ENCODE measurements at regions not wholly inside any gene's neighbourhood (a gene's known extent, or its start where the extent isn't known, plus 50 kb on each side); places are given as distances from the start of the nearest gene placed in this dataset.
A peak's percentile ranks its signal among the peaks of the same experiment; 100 is the strongest.

- H3K9me3 ChIP-seq (ENCODE audit: low read length) = no peaks in the 10 kb centered on the region
- ATAC-seq = peak; percentile 40
- peak overlapping the region in 1 of 3 experiments; percentile 25; a peak in 1 of 6 replicates for H3K4me3 ChIP-seq (replicated peaks in 1 of 3; ENCODE audit: insufficient read depth in 1 of 3, low read depth in 2 of 3, low read length in 3 of 3)
- H3K79me2 ChIP-seq (ENCODE audit: insufficient read depth, low read length) = no peaks in the 10 kb centered on the region
- BruUV-seq (replicated peaks) = no TSS peak
- H3K4me2 ChIP-seq (ENCODE audit: low read depth, low read length) = peak overlapping the region; percentile 62
- intact Hi-C loops (cut with micrococcal nuclease; ENCODE audit: unreplicated experiment) (no loop called here), in situ Hi-C loops (cut with HindIII; ENCODE audit: extremely low pct_ligation_motif_present, low pct_unique_long_range_greater_than_20kb) (no loop called here)
- DNase-seq (ENCODE audit: low spot score) = no peak
- no peaks in the 10 kb centered on the region; a peak in 1 of 5 replicates for H3K27me3 ChIP-seq (ENCODE audit: control insufficient read depth in 1 of 2, insufficient read depth in 2 of 2, low read length in 2 of 2)
- H3K4me1 ChIP-seq (ENCODE audit: insufficient read depth, low read length) = peaks cover 14% of the 10 kb centered on the region
- CTCF ChIA-PET (ENCODE audit: low intra/inter-chr PET ratio, low total read pairs) = no interaction called here
- H3K27ac ChIP-seq (ENCODE audit: extremely low read length, insufficient read depth, low read length) = no peak overlapping the region
- POLR2A ChIA-PET = no interaction called here
- H3K9ac ChIP-seq (ENCODE audit: insufficient read depth, low read depth, low read length) = no peak overlapping the region
- no peaks in the 10 kb centered on the region for H3K36me3 ChIP-seq (replicated peaks in 1 of 2; ENCODE audit: control insufficient read depth in 1 of 2, insufficient read depth in 2 of 2, low read length in 2 of 2)
- no peak overlapping the region for H2AFZ ChIP-seq (ENCODE audit: low read length)
- H4K20me1 ChIP-seq (ENCODE audit: insufficient read depth, low read length) = no peaks in the 10 kb centered on the region
- under 1% methylated on average over 11 of the region's 14 CpGs for WGBS (ENCODE audit: low lambda C conversion rate)
- no peak for FAIRE-seq
- TF ChIP-seq YEATS4 (CRISPR knock-in tag; IDR thresholded peaks at IDR 0.05; ENCODE audit: borderline replicate concordance) (no peak), NFKB2 (CRISPR knock-in tag; IDR thresholded peaks at IDR 0.05; ENCODE audit: borderline replicate concordance) (no peak), ZNF687 (CRISPR knock-in tag; IDR thresholded peaks at IDR 0.05) (peak; percentile 48), HNF4G (IDR thresholded peaks at IDR 0.05; ENCODE audit: borderline replicate concordance, low read depth, low read length) (peak; percentile 33; the same call in 1 of the 2 replicates), HNF4G (CRISPR knock-in tag; IDR thresholded peaks at IDR 0.05; ENCODE audit: borderline replicate concordance, low read depth) (no peak), NR2F6 (IDR thresholded peaks at IDR 0.05) (peak; percentile 39), NR2F6 (CRISPR knock-in tag; IDR thresholded peaks at IDR 0.05) (peak; percentile 72), NR2F2 (IDR thresholded peaks at IDR 0.05; ENCODE audit: borderline replicate concordance, low read depth) (0 out of 2 replicates have a peak, but pooled peaks have one; percentile 9), MYC (CRISPR knock-in tag; IDR thresholded peaks at IDR 0.05; ENCODE audit: borderline replicate concordance) (peak; percentile 40; the same call in 1 of the 2 replicates), NR2C2 (CRISPR knock-in tag; IDR thresholded peaks at IDR 0.05; ENCODE audit: borderline replicate concordance) (peak; percentile 69), NR2F1 (CRISPR knock-in tag; IDR thresholded peaks at IDR 0.05) (peak in 1 of 2 experiments; percentile 57; a peak in 1 of 4 replicates)
- TF ChIP-seq, protein P1, sequence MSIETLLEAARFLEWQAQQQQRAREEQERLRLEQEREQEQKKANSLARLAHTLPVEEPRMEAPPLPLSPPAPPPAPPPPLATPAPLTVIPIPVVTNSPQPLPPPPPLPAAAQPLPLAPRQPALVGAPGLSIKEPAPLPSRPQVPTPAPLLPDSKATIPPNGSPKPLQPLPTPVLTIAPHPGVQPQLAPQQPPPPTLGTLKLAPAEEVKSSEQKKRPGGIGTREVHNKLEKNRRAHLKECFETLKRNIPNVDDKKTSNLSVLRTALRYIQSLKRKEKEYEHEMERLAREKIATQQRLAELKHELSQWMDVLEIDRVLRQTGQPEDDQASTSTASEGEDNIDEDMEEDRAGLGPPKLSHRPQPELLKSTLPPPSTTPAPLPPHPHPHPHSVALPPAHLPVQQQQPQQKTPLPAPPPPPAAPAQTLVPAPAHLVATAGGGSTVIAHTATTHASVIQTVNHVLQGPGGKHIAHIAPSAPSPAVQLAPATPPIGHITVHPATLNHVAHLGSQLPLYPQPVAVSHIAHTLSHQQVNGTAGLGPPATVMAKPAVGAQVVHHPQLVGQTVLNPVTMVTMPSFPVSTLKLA (IDR thresholded peaks at IDR 0.05) = peak; percentile 70
- TF ChIP-seq, protein P2, sequence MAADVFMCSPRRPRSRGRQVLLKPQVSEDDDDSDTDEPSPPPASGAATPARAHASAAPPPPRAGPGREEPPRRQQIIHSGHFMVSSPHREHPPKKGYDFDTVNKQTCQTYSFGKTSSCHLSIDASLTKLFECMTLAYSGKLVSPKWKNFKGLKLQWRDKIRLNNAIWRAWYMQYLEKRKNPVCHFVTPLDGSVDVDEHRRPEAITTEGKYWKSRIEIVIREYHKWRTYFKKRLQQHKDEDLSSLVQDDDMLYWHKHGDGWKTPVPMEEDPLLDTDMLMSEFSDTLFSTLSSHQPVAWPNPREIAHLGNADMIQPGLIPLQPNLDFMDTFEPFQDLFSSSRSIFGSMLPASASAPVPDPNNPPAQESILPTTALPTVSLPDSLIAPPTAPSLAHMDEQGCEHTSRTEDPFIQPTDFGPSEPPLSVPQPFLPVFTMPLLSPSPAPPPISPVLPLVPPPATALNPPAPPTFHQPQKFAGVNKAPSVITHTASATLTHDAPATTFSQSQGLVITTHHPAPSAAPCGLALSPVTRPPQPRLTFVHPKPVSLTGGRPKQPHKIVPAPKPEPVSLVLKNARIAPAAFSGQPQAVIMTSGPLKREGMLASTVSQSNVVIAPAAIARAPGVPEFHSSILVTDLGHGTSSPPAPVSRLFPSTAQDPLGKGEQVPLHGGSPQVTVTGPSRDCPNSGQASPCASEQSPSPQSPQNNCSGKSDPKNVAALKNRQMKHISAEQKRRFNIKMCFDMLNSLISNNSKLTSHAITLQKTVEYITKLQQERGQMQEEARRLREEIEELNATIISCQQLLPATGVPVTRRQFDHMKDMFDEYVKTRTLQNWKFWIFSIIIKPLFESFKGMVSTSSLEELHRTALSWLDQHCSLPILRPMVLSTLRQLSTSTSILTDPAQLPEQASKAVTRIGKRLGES (CRISPR knock-in tag; IDR thresholded peaks at IDR 0.05; ENCODE audit: borderline replicate concordance) = peak; percentile 65; the same call in 1 of the 2 replicates
- TF ChIP-seq, protein P3, sequence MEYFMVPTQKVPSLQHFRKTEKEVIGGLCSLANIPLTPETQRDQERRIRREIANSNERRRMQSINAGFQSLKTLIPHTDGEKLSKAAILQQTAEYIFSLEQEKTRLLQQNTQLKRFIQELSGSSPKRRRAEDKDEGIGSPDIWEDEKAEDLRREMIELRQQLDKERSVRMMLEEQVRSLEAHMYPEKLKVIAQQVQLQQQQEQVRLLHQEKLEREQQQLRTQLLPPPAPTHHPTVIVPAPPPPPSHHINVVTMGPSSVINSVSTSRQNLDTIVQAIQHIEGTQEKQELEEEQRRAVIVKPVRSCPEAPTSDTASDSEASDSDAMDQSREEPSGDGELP (IDR thresholded peaks at IDR 0.05; ENCODE audit: borderline replicate concordance, low read depth) = peak; percentile 77; the same call in 1 of the 2 replicates
Measured at GRCh38 chr15:77747175-77748077, 114.7 kb upstream of the LINGO1 start.
